ENCODE measurements at regions not wholly inside any gene's neighbourhood (a gene's known extent, or its start where the extent isn't known, plus 50 kb on each side); places are given as distances from the start of the nearest gene placed in this dataset.
A peak's percentile ranks its signal among the peaks of the same experiment; 100 is the strongest.
"Not testable (repeated sequence)": the region's sequence is repeated elsewhere in the genome, so short reads cannot be mapped to it uniquely, and the experiment has no call there.

DNA sequence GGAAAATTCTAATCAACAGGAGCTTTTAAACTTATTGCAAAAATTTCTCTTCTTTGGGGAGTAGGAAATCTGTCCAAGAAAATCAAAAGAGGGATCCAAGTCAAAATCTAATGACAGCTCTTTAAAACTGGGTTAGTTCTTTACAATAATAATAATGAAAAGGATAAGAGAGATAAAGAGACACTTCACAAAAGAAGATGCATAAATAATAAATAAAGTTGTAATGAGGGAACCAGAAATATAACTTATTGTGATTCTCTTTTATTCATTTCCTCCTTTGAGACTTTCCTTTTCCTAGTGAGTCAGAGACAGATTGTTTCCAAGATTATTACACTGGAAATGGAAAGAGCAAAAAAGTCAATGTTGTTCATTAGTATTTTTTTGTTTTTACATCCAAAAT is 1029.3 kb downstream of the PCDH17 start:
- no peak for DNase-seq

DNA sequence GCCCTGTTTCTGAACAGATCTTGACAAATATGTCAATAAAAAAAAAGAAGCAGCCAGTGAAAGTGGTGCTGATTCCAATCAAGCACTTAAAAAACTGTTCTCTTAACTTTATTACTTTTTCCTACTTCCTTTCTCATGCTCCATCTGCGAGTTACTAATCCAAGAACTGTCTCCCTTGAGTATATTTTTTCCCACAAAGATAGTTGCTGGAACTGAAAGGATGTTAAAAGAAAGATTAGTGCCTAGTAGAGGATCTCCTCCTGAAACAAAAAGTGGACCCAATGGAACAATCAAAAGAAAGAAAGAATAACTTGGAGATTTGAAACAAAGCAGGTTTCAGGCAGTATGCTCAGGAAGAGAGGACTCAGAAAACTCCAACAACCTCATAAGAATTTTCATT is 1034.8 kb downstream of the PCDH17 start:
- DNase-seq: no peak

- no peak for DNase-seq
These were observed 1035.6 kb downstream of the PCDH17 start for GRCh38 chr13:58667096-58667495.

GRCh38 chr13:58680115-58680514 is 1048.6 kb downstream of the PCDH17 start:
- DNase-seq: no peak

DNA sequence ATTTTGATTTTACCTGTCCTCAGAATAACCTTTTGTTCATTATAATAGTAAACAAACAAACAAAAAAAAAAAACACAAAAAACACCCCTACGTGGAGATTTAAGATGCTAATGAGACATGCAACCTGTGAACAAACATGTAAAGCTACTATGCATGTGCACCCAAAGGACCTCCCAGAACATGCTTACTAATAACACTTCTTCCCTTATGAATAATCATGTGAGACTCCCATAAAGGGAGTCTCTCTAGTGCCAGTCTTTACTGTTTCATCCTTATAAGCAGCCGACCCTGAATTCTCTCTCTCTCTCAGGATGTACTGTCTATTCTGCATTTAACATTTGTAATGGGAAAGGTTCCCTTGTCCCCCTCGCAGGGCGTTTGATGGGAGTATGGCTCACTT is 1051.1 kb downstream of the PCDH17 start:
- no peak for DNase-seq

- no peak for DNase-seq
These were observed 1055.6 kb downstream of the PCDH17 start for GRCh38 chr13:58687148-58687547.

GRCh38 chr13:58698531-58698930 is 1067.0 kb downstream of the PCDH17 start:
- no peak for DNase-seq

GRCh38 chr13:58704953-58705352 is 1073.4 kb downstream of the PCDH17 start:
- DNase-seq: no peak

DNA sequence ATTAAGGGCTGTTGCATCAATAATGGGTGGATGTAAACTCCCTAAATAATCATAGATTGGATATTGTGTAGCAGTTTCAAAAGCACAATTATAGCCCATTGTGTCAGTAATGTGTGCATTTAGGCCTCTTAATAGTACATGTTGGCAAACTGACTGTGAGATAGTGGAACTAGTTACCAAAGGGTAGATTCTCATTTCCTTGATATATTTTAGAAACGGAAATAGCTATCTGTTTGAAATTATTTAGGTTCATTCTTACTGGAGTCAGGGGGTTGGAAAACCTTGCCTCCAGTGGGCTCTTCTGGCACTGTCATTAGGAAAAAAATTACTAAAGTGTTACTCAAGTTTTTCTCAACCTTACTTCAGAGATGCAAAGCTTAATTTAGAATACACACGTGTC is 1074.9 kb downstream of the PCDH17 start:
- DNase-seq: peak; percentile 33

GRCh38 chr13:58712191-58712590 is 1080.6 kb downstream of the PCDH17 start:
- DNase-seq: no peak

DNA sequence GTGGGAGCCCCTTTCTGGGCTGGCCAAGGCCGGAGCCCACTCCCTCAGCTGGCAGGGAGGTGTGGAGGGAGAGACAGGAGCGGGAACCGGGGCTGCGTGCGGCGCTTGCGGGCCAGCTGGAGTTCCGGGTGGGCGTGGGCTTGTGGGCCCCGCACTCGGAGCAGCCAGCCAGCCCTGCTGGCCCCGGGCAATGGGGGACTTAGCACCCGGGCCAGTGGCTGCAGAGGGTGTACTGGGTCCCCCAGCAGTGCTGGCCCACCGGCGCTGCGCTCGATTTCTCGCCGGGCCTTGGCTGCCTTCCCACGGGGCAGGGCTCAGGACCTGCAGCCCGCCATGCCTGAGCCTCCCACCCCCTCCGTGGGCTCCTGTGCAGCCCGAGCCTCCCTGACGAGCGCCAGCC is 1082.5 kb downstream of the PCDH17 start:
- not testable (repeated sequence) for DNase-seq

DNA sequence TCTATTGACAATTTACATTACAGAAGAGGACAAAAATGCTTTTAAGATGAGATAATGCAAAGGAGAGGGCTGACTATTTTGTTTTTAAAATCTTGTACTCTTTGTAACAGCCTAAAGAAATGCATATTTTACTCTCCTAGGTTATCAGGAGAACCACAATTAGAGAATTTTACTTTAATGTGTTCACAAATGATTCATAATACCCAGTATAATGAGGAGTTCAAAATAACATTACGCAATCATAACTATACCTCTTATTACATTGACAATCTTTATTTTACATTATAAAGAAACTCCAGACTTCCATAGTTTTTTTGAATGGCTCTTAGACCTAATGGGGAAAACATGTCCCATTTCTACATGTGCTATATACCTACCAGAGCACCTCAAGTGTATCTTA is 1089.7 kb downstream of the PCDH17 start:
- no peak for DNase-seq

GRCh38 chr13:58728126-58728525 is 1096.6 kb downstream of the PCDH17 start:
- peak; percentile 52 for DNase-seq

- no peak for DNase-seq
These were observed 1097.8 kb downstream of the PCDH17 start for GRCh38 chr13:58729361-58729760.

DNA sequence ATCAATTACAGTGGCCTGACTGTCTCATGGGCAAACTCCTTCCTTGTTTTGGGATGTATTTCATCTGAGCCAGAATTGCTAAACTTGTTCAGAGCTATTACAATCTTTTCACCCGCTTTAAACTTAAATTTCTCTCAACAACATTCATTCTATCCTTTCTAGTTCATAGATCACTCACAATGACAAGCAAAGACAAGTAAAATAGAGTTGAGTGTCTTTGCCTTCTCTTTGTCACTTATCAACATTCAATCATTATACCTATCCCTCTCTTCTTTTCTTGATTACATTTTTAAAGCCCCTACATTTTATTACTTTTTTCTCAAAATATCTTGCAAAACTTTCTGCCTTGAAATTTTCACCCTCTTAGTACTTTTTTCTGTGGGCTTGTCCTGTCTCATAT is 1113.1 kb downstream of the PCDH17 start:
- DNase-seq: no peak

DNA sequence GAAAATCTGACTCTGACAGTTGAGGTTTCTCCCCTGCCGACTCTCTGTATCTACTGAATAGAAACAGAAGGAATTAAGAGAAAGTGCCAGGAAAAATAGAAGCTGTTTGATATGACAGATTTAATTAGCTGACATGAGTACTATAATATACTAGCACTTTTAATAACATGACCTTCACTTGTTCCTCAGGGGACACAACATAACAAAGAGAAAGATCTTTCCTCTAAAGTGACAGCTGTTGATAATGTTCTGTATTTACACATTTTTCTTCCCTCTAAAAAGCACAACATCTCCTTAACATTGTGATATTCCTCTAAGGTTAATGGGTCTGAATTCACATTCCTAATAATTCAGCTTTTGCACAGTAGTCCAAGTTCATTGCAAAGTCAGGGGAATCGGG is 1136.0 kb downstream of the PCDH17 start:
- no peak for DNase-seq

DNA sequence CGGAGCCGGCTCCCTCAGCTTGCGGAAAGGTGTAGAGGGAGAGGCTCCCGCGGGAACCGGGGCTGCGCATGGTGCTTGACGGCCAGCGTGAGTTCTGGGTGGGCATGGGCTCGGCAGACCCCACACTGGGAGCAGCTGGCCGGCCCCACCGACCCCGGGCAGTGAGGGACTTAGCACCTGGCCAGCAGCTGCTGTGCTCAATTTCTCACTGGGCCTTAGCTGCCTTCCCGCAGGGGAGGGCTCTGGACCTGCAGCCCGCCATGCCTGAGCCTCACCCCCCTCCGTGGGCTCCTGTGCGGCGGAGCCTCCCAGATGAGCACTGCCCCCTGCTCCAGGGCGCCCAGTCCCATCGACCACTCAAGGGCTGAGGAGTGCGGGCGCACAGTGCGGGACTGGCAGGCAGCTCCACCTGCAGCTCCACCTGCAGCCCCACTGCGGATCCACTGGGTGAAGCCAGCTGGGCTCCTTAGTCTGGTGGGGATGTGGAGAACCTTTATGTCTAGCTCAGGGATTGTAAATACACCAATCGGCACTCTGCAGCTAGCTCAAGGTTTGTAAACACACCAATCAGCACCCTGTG is 1141.8 kb downstream of the PCDH17 start:
- DNase-seq: no peak

DNA sequence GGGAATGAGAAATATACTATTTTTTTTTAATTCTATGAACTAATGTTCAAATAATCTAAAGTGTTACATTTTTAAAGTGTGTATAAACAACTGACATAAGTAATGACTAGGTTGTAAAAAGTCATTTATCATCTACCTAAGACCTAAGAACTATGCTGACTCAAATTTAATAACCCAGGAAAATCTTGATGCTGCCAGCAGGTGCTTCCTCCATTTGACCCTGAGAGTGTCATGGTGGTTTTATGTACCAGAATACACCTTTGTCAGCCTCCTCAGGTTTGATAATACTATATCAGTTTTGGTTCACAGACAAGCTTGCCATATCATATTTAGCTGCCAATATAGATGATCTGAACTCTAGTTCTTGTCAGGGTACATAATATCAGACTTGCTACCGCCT is 1151.2 kb downstream of the PCDH17 start:
- no peak for DNase-seq

- no peak for DNase-seq
These were observed 1161.3 kb downstream of the PCDH17 start for GRCh38 chr13:58792854-58793253.

GRCh38 chr13:58795715-58796114 is 1164.2 kb downstream of the PCDH17 start:
- DNase-seq: no peak

DNA sequence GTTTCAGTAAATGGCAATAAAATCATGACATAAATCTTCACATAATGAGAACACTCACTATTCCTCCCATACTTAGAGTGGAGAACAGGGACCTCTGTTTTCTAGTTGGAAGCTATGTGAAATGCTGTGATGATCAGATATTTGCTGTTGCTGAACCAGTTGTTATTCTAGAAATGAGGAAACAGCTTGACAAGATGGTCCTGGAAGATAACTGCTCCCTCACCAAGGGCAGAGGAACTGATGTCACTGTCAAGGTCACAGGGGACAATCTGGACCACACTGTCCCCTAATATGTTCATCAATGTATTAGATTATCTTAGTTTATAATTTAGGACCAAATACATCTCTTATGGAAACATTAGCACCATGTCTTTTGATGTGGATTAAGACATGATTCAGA is 1173.3 kb downstream of the PCDH17 start:
- DNase-seq: no peak

GRCh38 chr13:58806401-58806800 is 1174.9 kb downstream of the PCDH17 start:
- DNase-seq: no peak

DNA sequence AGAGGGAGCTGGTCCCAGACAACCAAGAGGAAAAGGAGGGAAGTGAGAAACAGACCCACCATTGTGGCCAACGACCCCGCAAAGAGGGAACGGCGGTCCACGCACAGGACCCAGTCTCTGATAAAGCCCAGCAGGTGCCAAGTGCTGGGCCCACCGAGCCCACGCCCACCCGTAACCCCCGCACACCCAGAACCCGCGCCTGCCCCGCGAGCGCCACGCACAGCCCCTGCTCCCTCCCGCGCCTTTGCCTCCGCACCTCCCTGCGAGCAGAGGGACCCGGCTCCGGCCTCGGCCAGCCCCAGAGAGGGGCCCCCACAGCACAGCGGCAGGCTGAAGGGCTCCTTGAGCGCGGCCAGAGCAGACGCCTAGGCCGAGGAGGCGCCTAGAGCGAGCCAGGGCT is 1192.2 kb downstream of the PCDH17 start:
- DNase-seq: no peak

DNA sequence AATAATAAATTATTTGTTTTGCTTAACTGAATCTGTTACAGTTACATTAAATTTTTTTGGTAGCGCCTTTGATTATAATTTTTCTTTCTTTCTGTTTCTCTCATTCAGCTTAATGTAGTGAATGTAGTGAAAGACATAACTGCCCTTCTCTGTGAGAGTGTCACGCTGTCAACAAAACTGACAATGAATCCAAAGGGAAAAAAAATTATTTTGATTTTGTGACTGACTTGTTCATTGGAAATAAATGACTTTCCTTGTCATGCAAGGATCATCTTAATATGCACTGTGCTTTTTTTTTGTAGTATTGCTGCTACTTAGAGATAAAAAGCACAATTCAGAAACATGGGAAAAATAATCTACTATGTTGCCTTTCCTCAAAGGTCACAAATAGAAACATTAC is 1196.4 kb downstream of the PCDH17 start:
- no peak for DNase-seq

- DNase-seq: no peak
These were observed 1199.3 kb downstream of the PCDH17 start for GRCh38 chr13:58830841-58831240.

GRCh38 chr13:58838615-58839014 is 1207.1 kb downstream of the PCDH17 start:
- DNase-seq: no peak
